DND-41 (cell line): ENCODE measurements at regions not wholly inside any gene's neighbourhood (a gene's known extent, or its start where the extent isn't known, plus 50 kb on each side); places are given as distances from the start of the nearest gene placed in this dataset.
"Not testable (repeated sequence)": the region's sequence is repeated elsewhere in the genome, so short reads cannot be mapped to it uniquely, and the experiment has no call there.

Experiments
- EZH2 ChIP-seq: IDR thresholded peaks from 3 replicates; pipeline ENCODE4 v1.6.1; 2012; ENCODE audit warnings: borderline replicate concordance, low read depth, mild to moderate bottlenecking, moderate library complexity, low read length, inconsistent platforms; ENCODE audit not compliant: severe bottlenecking
- TF ChIP-seq, protein P1 (sequence below): IDR thresholded peaks from 2 replicates; pipeline ENCODE4 v1.5.1; 2012; ENCODE audit warnings: borderline replicate concordance, low read length, moderate library complexity, mild to moderate bottlenecking; ENCODE audit not compliant: poor library complexity, severe bottlenecking; ENCODE audit errors: extremely low read depth

- TF ChIP-seq, protein P1, sequence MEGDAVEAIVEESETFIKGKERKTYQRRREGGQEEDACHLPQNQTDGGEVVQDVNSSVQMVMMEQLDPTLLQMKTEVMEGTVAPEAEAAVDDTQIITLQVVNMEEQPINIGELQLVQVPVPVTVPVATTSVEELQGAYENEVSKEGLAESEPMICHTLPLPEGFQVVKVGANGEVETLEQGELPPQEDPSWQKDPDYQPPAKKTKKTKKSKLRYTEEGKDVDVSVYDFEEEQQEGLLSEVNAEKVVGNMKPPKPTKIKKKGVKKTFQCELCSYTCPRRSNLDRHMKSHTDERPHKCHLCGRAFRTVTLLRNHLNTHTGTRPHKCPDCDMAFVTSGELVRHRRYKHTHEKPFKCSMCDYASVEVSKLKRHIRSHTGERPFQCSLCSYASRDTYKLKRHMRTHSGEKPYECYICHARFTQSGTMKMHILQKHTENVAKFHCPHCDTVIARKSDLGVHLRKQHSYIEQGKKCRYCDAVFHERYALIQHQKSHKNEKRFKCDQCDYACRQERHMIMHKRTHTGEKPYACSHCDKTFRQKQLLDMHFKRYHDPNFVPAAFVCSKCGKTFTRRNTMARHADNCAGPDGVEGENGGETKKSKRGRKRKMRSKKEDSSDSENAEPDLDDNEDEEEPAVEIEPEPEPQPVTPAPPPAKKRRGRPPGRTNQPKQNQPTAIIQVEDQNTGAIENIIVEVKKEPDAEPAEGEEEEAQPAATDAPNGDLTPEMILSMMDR = not testable (repeated sequence)
- TF ChIP-seq EZH2 = not testable (repeated sequence)
Measured at GRCh38 chr6:139517998-139518555, 143.6 kb upstream of the CITED2 start.
